ENCODE measurements at regions not wholly inside any gene's neighbourhood (a gene's known extent, or its start where the extent isn't known, plus 50 kb on each side); places are given as distances from the start of the nearest gene placed in this dataset.

DNA sequence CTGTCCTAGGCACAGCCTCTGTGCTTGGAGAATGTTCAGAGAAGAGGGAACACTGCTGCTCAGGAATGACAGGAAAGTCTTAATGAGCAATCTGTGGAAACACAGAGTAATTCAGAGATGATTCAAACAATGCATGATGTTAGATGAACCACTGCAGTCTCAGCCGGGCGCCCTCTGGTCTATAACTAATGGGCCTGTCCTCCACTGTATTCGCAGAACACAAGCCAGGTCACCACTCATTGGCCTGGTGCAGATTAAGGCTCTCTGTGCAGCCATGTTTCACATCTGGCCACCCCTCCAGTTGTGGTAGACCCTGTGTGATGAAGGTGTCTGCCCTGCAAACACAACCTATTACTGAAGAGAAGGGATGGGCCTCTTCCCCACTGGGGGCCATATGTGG lies 281.7 kb upstream of the ROPN1 start:
- no peak for TF ChIP-seq EZH2phosphoT487 (IDR thresholded peaks at IDR 0.05; ENCODE audit: borderline replicate concordance)
- TF ChIP-seq, protein P1, sequence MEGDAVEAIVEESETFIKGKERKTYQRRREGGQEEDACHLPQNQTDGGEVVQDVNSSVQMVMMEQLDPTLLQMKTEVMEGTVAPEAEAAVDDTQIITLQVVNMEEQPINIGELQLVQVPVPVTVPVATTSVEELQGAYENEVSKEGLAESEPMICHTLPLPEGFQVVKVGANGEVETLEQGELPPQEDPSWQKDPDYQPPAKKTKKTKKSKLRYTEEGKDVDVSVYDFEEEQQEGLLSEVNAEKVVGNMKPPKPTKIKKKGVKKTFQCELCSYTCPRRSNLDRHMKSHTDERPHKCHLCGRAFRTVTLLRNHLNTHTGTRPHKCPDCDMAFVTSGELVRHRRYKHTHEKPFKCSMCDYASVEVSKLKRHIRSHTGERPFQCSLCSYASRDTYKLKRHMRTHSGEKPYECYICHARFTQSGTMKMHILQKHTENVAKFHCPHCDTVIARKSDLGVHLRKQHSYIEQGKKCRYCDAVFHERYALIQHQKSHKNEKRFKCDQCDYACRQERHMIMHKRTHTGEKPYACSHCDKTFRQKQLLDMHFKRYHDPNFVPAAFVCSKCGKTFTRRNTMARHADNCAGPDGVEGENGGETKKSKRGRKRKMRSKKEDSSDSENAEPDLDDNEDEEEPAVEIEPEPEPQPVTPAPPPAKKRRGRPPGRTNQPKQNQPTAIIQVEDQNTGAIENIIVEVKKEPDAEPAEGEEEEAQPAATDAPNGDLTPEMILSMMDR (conservative IDR thresholded peaks at IDR 0.05; ENCODE audit: low read length): no peak

Measured in Loucy (cell line).